Thyroid gland (tissue), 4 donors: ENCODE measurements at regions not wholly inside any gene's neighbourhood (a gene's known extent, or its start where the extent isn't known, plus 50 kb on each side); places are given as distances from the start of the nearest gene placed in this dataset.
"Not testable (repeated sequence)": the region's sequence is repeated elsewhere in the genome, so short reads cannot be mapped to it uniquely, and the experiment has no call there.

Experiments used
- CTCF ChIP-seq, 6 experiments: fragments of 200-600 bp in 3 of 6; fragments of 450-650 bp in 3 of 6; sonication (generic) in 3 of 6; IDR thresholded peaks; one replicate each; pipeline ENCODE4 v1.5.1; 2016 to 2019; ENCODE audit warnings: antibody characterized with exemption in 6 of 6, mild to moderate bottlenecking in 2 of 6, inconsistent platforms in 1 of 6, moderate library complexity in 1 of 6
- POLR2A ChIP-seq, 2 donors: fragments of 450-650 bp; IDR thresholded peaks; one replicate each; pipeline ENCODE4 v1.6.1; 2017; ENCODE audit warnings: antibody characterized with exemption in 2 of 2, mild to moderate bottlenecking in 2 of 2, moderate library complexity in 1 of 2

GRCh38 chr9:39532597-39532996, 177.1 kb downstream of the SPATA31A1 start:
- TF ChIP-seq CTCF, POLR2A (IDR thresholded peaks at IDR 0.05): not testable (repeated sequence)
